H1 (cell line): ENCODE measurements at regions not wholly inside any gene's neighbourhood (a gene's known extent, or its start where the extent isn't known, plus 50 kb on each side); places are given as distances from the start of the nearest gene placed in this dataset.

Experiments
- CTBP2 ChIP-seq: IDR thresholded peaks from 2 replicates; pipeline ENCODE4 v1.7.0; 2011; ENCODE audit warnings: borderline replicate concordance, mild to moderate bottlenecking, moderate library complexity, mixed read lengths, low read length; ENCODE audit not compliant: insufficient read depth, insufficient read length
- EZH2 ChIP-seq: fragments of 200-600 bp; sonication (generic); IDR thresholded peaks from 2 replicates; pipeline ENCODE4 v1.7.1; 2012; ENCODE audit warnings: low read depth, mild to moderate bottlenecking, moderate library complexity, low read length, inconsistent platforms; ENCODE audit not compliant: severe bottlenecking
- KDM1A ChIP-seq: fragments of 200-600, 300-600 bp; sonication (generic); IDR thresholded peaks from 2 replicates; pipeline ENCODE4 v1.7.1; 2016; ENCODE audit warnings: mild to moderate bottlenecking, low read length, borderline replicate concordance
- PHF8 ChIP-seq: fragments of 200-600 bp; sonication (generic); conservative IDR thresholded peaks from 2 replicates; pipeline ENCODE4 v1.7.1; 2012; ENCODE audit warnings: low read depth, mild to moderate bottlenecking, inconsistent platforms, low read length, moderate library complexity
- RXRA ChIP-seq: IDR thresholded peaks from 2 replicates; pipeline ENCODE4 v1.6.1; 2011; ENCODE audit warnings: low read depth, mild to moderate bottlenecking, low read length, moderate library complexity; ENCODE audit not compliant: insufficient read depth
- SIRT6 ChIP-seq: IDR thresholded peaks from one replicate; pipeline ENCODE4 v1.7.1; 2012; ENCODE audit warnings: low read length, inconsistent platforms
- YY1 ChIP-seq: IDR thresholded peaks from 2 replicates; pipeline ENCODE4 v1.6.1; 2011; ENCODE audit warnings: low read depth, mild to moderate bottlenecking, low read length

DNA sequence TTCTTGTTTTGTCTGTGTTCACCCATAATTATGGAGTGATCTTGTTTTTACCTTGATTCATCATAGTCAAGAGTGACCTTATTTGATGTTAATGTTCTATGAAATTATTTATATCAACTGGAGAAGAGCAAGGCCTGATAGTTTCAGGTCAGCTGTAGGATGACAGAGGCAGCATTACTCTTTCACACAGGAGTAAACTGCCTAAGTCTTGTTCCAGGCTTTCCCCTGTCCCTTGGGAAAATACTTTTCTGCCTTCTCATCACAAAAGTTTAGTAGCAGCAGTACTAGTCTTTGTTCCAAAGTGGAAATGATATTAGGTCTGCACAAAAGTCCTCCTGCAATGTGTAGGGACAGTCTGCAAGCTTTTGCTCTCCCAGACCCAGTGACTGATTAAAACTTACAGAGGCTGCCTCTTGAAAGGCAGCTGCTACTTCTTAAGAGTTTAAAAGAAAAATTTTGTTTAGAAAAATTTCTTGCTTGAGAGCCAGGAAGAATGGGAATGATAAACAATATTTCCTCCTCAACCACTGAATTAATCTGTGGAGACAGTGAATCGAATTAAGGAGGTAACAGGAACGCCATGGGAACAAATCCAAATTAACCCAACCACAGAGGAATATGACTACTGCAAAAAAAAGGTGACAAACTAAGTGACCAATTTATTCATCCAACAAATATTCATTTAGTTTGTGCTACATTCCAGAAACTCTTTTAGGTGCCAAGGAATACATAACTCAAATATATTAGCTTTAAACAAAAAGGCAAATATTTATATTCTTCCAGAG is 991.4 kb upstream of the PABPC4L start (continued):
- TF ChIP-seq KDM1A (no peak), PHF8 (no peak), YY1 (no peak), EZH2 (no peak), CTBP2 (no peak), RXRA (no peak), SIRT6 (no peak)
